Hepatocyte (in vitro differentiated cells): ENCODE measurements at regions not wholly inside any gene's neighbourhood (a gene's known extent, or its start where the extent isn't known, plus 50 kb on each side); places are given as distances from the start of the nearest gene placed in this dataset.
"Not testable (repeated sequence)": the region's sequence is repeated elsewhere in the genome, so short reads cannot be mapped to it uniquely, and the experiment has no call there.

ENCODE experiments used
- DNase-seq: peaks from one replicate; pipeline ENCODE4 v3.0.0-alpha.2; 2016; ENCODE audit warnings: low spot score
- H2AFZ ChIP-seq: fragments of 200-600 bp; sonication (generic); 2 replicates; pipeline ENCODE4 v1.6.0; 2016; ENCODE audit warnings: antibody characterized with exemption, mild to moderate bottlenecking
- H3K27ac ChIP-seq: fragments of 200-600 bp; sonication (generic); 2 replicates; pipeline ENCODE4 v1.5.1; 2016; ENCODE audit warnings: mild to moderate bottlenecking
- H3K27me3 ChIP-seq: fragments of 200-600 bp; sonication (generic); 2 replicates; pipeline ENCODE4 v1.6.1; 2016
- H3K36me3 ChIP-seq: fragments of 200-600 bp; sonication (generic); replicated peaks from 2 replicates; pipeline ENCODE4 v1.5.1; 2016; ENCODE audit warnings: low read depth; ENCODE audit not compliant: insufficient read depth
- H3K4me1 ChIP-seq: fragments of 200-600 bp; sonication (generic); 2 replicates; pipeline ENCODE4 v1.5.1; 2016; ENCODE audit warnings: mild to moderate bottlenecking, moderate library complexity; ENCODE audit not compliant: insufficient read depth
- H3K4me2 ChIP-seq: fragments of 200-600 bp; sonication (generic); 2 replicates; pipeline ENCODE4 v1.6.0; 2016
- H3K4me3 ChIP-seq: fragments of 200-600 bp; sonication (generic); 2 replicates; pipeline ENCODE4 v1.5.1; 2016; ENCODE audit warnings: mild to moderate bottlenecking
- H3K79me2 ChIP-seq: fragments of 200-600 bp; sonication (generic); 2 replicates; pipeline ENCODE4 v1.6.0; 2017; ENCODE audit warnings: mild to moderate bottlenecking
- H3K9me2 ChIP-seq: fragments of 200-600 bp; sonication (generic); replicated peaks from 2 replicates; pipeline ENCODE4 v1.6.0; 2017; ENCODE audit warnings: mild to moderate bottlenecking; ENCODE audit not compliant: insufficient read depth
- H3K9me3 ChIP-seq: fragments of 200-600 bp; sonication (generic); 2 replicates; pipeline ENCODE4 v1.5.1; 2016; ENCODE audit warnings: low read depth, mild to moderate bottlenecking
- H4K20me1 ChIP-seq: fragments of 200-600 bp; sonication (generic); 2 replicates; pipeline ENCODE4 v1.6.0; 2016; ENCODE audit warnings: mild to moderate bottlenecking; ENCODE audit not compliant: insufficient read depth, poor library complexity, severe bottlenecking
- EZH2 ChIP-seq: fragments of 200-600 bp; sonication (generic); IDR thresholded peaks from 2 replicates; pipeline ENCODE4 v1.6.1; 2016; ENCODE audit warnings: antibody characterized with exemption, mild to moderate bottlenecking, borderline replicate concordance
- EZH2phosphoT487 ChIP-seq: fragments of 200-600 bp; sonication (generic); IDR thresholded peaks from one replicate; pipeline ENCODE4 v1.6.1; 2018; ENCODE audit warnings: antibody characterized with exemption, mild to moderate bottlenecking, low read depth, moderate library complexity; ENCODE audit not compliant: unreplicated experiment, severe bottlenecking
- WGBS: methylation state at CpG from one replicate; pipeline ENCODE4 v1.1.6; 2016; ENCODE audit warnings: low lambda C conversion rate; ENCODE audit errors: missing lambda C conversion rate; 5-methylcytosine and 5-hydroxymethylcytosine counted together
- TF ChIP-seq, protein P1 (sequence below): fragments of 200-600 bp; sonication (generic); IDR thresholded peaks from 2 replicates; pipeline ENCODE4 v1.5.1; 2016; ENCODE audit warnings: antibody characterized with exemption, mild to moderate bottlenecking; ENCODE audit not compliant: poor library complexity

- H3K4me1 ChIP-seq = no peaks in the 10 kb centered on the region
- H4K20me1 ChIP-seq = no peaks in the 10 kb centered on the region
- no peak overlapping the region for H3K4me2 ChIP-seq
- no peak overlapping the region for H3K4me3 ChIP-seq
- H3K27ac ChIP-seq = no peak overlapping the region
- H3K27me3 ChIP-seq = no peaks in the 10 kb centered on the region
- no peaks in the 10 kb centered on the region for H3K9me2 ChIP-seq
- H3K36me3 ChIP-seq = no peaks in the 10 kb centered on the region
- DNase-seq = no peak
- WGBS = 81% methylated on average over 21 of the region's 21 CpGs
- H2AFZ ChIP-seq = no peak overlapping the region
- TF ChIP-seq, protein P1, sequence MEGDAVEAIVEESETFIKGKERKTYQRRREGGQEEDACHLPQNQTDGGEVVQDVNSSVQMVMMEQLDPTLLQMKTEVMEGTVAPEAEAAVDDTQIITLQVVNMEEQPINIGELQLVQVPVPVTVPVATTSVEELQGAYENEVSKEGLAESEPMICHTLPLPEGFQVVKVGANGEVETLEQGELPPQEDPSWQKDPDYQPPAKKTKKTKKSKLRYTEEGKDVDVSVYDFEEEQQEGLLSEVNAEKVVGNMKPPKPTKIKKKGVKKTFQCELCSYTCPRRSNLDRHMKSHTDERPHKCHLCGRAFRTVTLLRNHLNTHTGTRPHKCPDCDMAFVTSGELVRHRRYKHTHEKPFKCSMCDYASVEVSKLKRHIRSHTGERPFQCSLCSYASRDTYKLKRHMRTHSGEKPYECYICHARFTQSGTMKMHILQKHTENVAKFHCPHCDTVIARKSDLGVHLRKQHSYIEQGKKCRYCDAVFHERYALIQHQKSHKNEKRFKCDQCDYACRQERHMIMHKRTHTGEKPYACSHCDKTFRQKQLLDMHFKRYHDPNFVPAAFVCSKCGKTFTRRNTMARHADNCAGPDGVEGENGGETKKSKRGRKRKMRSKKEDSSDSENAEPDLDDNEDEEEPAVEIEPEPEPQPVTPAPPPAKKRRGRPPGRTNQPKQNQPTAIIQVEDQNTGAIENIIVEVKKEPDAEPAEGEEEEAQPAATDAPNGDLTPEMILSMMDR = no peak
- TF ChIP-seq EZH2 (no peak), EZH2phosphoT487 (no peak)
- H3K79me2 ChIP-seq = no peaks in the 10 kb centered on the region
- H3K9me3 ChIP-seq = peaks cover 37% of the 10 kb centered on the region
These were observed 785.9 kb upstream of the TPTE start for GRCh38 chr21:9735421-9735961.

DNA sequence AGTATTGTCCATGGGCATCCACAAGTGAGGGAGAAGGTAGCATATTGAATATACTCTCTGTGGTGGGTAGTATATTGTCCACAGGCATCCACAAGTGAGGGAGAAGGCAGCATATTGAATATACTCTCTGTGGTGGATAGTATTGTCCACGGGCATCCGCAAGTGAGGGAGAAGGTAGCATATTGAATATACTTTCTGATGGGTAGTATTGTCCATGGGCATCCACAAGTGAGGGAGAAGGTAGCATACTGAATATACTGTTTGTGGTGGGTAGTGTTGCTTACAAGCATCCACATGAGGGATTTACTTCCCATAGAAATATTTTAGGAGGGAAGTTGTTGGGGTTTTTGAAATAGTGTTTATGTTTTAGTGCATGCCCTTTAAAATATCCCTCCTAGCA is 784.1 kb upstream of the TPTE start:
- DNase-seq, H3K36me3 ChIP-seq, H3K27me3 ChIP-seq, H3K4me2 ChIP-seq, H3K79me2 ChIP-seq, H3K4me1 ChIP-seq, H4K20me1 ChIP-seq, H3K4me3 ChIP-seq, H3K27ac ChIP-seq, H3K9me2 ChIP-seq, H2AFZ ChIP-seq: not testable (repeated sequence)
- 80% methylated on average over 2 of the region's 2 CpGs for WGBS
- peaks cover 43% of the 10 kb centered on the region for H3K9me3 ChIP-seq

DNA sequence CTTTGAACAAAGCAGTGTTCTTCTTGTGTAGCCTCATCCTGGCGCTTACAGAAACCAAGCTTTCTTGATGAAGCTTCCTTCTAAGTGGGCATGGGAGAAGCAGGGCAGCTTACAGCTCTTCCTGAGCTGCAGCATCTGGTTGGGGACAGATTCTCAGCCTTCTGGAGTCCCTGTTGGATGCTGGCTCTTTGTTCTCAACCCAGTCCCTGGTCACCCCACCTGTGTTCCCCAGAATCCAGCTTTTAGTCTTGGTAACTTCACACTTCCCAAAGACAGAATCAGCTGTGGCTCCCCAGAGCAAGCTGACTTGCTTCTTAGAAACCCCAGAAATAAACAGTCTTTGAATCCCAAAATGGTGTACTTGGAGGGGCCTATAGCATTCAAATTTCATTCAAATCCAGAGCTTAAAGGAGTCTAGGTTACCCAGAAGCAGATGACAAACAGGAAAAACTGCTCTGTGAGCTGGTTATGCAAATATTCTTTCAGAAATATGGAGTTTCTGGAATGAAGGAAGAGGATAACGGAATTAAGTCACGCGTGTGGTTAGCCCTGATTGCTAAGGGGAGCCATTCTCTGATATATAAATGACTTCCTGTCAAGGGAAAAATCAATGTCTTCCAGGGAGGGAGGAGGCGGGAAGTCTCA is 783.4 kb upstream of the TPTE start:
- not testable (repeated sequence) for H3K27me3 ChIP-seq, H2AFZ ChIP-seq, H3K79me2 ChIP-seq, H3K4me3 ChIP-seq, H3K9me2 ChIP-seq, H3K27ac ChIP-seq, H3K36me3 ChIP-seq, H4K20me1 ChIP-seq, DNase-seq, H3K4me2 ChIP-seq, H3K4me1 ChIP-seq
- H3K9me3 ChIP-seq = peaks cover 38% of the 10 kb centered on the region
- 59% methylated on average over 5 of the region's 5 CpGs for WGBS

DNA sequence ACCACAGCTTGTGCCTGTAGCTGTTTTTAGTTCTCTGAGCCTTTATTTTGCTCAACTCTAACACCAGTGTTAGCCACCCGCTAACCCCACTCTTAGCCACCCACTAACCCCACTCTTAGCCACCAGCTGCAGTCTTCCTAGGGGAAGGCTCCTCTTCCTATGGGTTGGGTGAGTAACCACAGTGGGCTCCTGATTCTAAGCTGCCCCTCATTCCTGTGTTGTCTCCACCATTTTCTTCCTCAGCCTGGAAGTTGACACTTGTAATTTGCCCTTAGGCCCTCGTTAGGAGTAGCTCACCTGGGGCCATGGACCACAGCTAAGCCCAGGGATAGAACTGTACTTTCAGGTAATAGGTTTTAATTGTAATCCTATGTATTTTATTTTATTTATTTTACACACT is 782.9 kb upstream of the TPTE start:
- H3K4me2 ChIP-seq = no peak overlapping the region
- no peaks in the 10 kb centered on the region for H3K9me2 ChIP-seq
- H3K4me3 ChIP-seq = no peak overlapping the region
- H3K36me3 ChIP-seq = no peaks in the 10 kb centered on the region
- TF ChIP-seq, protein P1 = no peak
- TF ChIP-seq EZH2 (no peak), EZH2phosphoT487 (no peak)
- no peaks in the 10 kb centered on the region for H3K4me1 ChIP-seq
- H3K27ac ChIP-seq = no peak overlapping the region
- no peaks in the 10 kb centered on the region for H3K79me2 ChIP-seq
- DNase-seq = no peak
- peaks cover 37% of the 10 kb centered on the region for H3K9me3 ChIP-seq
- WGBS = 36% methylated on average over 2 of the region's 2 CpGs
- H3K27me3 ChIP-seq = no peaks in the 10 kb centered on the region
- no peak overlapping the region for H2AFZ ChIP-seq
- no peaks in the 10 kb centered on the region for H4K20me1 ChIP-seq
